KOPT-K1 (cell line): ENCODE measurements at regions not wholly inside any gene's neighbourhood (a gene's known extent, or its start where the extent isn't known, plus 50 kb on each side); places are given as distances from the start of the nearest gene placed in this dataset.

Experiments used
- H3K27ac ChIP-seq: fragments of 200-600 bp; sonication (generic); 2 replicates; pipeline ENCODE4 v1.5.1; 2016; ENCODE audit warnings: antibody characterized with exemption, mild to moderate bottlenecking, low read depth, low read length; ENCODE audit not compliant: poor library complexity, severe bottlenecking
- H3K36me3 ChIP-seq: fragments of 200-600 bp; sonication (generic); 2 replicates; pipeline ENCODE4 v1.5.1; 2017; ENCODE audit warnings: antibody characterized with exemption, mild to moderate bottlenecking, low read length, moderate library complexity; ENCODE audit not compliant: insufficient read depth
- H3K9me3 ChIP-seq: fragments of 200-600 bp; sonication (generic); 2 replicates; pipeline ENCODE4 v1.5.1; 2017; ENCODE audit warnings: antibody characterized with exemption, low read length, mild to moderate bottlenecking; ENCODE audit not compliant: insufficient read depth, poor library complexity, severe bottlenecking

- H3K9me3 ChIP-seq, result no peaks in the 10 kb centered on the region
Observed at GRCh38 chr6:2556761-2557160, 194.0 kb downstream of the MYLK4 start.

DNA sequence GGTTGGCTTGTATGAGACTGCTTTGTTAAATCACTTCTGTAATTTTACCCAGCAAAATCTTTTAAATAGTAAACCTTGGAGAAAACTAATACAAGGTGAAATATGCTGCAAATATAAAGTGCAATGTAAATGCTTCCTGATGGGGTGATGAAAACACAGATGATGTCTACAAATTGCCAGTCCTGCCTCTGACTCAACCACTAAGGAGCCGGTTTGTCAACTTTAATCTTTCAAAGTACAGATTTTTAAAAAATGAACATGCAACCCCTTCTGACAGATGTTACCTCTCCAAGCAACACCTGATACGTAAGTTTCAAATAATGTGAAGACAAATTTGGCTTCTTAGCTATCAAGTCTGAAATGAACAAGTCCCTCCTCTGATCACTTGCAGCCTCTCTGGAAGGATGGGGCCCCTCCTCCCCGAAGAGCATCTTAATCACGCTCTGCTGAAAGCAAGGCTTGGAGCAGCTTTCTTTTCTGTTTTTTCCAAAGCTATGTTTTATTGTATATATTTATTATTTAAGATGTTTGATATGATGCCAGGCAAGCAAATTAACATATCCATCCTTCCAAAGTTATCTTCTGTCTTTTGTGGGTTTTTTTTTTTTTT is 196.0 kb downstream of the MYLK4 start:
- H3K27ac ChIP-seq, result no peak overlapping the region
- no peaks in the 10 kb centered on the region for H3K36me3 ChIP-seq

More at GRCh38 chr6:2556761-2557160, 194.0 kb downstream of the MYLK4 start:
- Histone ChIP-seq H3K27ac (no peak overlapping the region), H3K36me3 (no peaks in the 10 kb centered on the region)

DNA sequence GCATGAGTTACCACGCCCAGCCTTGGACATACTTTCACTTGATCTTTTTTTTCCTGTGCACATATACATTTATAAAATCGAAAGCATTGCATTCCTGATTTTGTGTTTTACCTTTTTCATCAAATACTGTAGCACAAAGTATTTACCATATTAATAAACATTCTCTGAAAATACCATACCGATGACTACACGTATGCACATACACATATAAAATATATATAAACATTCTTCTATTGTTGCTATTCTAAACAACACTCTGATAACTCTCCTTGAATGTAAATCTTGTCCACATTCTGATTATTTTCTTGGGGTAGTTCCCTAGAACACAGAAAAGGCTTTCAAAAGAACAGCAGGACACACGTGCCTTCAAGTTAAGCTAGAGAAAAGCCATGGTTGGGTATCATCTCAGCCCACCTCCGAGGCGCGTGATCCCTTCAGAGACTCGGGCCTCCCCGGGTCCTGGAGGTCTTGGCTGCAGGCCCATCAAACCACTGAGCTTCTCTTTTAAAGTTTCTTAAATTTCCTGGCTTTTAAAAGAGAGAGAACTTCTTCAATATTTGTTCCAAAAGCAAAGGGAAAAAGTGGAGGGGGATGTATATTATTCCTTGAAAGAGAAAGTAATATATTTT is 198.1 kb downstream of the MYLK4 start:
- Histone ChIP-seq H3K27ac (no peak overlapping the region), H3K9me3 (peaks cover 14% of the 10 kb centered on the region), H3K36me3 (no peaks in the 10 kb centered on the region)

More for the DNA sequence above, 196.0 kb downstream of the MYLK4 start:
- H3K9me3 ChIP-seq, result no peaks in the 10 kb centered on the region

DNA sequence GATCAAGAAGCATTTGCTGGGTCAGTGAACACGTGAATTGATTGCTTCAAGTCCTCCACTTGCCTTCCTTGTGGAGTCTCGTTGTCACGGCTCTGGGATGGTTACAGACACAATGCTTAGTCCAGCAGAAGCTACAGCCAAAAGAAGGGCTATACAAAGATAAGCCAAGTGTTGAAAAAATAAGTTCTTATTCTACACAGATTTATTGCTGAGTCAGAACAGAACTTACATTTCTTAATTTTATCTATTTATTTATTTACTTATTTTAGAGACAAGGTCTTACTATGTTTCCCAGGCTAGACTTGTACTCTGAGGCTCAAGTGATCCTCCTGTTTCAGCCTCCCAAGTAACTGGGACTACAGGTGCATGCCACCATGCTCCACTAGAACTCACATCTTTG is 199.0 kb downstream of the MYLK4 start:
- peaks cover 23% of the 10 kb centered on the region for H3K9me3 ChIP-seq
- no peak overlapping the region for H3K27ac ChIP-seq
- H3K36me3 ChIP-seq, result no peaks in the 10 kb centered on the region

- Histone ChIP-seq H3K27ac (no peak overlapping the region), H3K9me3 (peaks cover 23% of the 10 kb centered on the region), H3K36me3 (no peaks in the 10 kb centered on the region)
Observed at GRCh38 chr6:2550247-2550646, 200.5 kb downstream of the MYLK4 start.

GRCh38 chr6:2549834-2550233 is 200.9 kb downstream of the MYLK4 start:
- no peaks in the 10 kb centered on the region for H3K36me3 ChIP-seq
- no peak overlapping the region for H3K27ac ChIP-seq
- peaks cover 23% of the 10 kb centered on the region for H3K9me3 ChIP-seq

- peaks cover 23% of the 10 kb centered on the region for H3K9me3 ChIP-seq
- H3K27ac ChIP-seq, result no peak overlapping the region
- H3K36me3 ChIP-seq, result no peaks in the 10 kb centered on the region
Observed at GRCh38 chr6:2547355-2547754, 203.4 kb downstream of the MYLK4 start.

DNA sequence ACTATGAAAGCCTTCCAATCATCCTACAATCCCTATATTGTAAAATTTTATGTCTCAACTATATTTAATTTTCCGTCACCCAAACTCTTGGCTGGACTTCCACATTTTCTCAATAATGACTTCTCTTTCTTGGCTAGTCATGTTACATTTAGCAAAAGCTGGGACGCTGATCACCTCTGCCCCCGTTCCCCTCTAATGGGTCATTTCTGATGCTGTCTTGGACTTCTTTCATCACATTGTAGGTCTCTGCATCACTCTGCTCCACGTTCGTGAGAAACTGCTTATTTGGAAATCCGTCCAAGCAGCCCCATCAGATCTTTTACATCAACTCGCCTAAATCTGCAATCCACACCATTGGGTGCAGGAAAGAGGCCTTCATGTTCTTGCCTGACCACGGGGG is 203.8 kb downstream of the MYLK4 start:
- Histone ChIP-seq H3K36me3 (no peaks in the 10 kb centered on the region), H3K9me3 (peaks cover 23% of the 10 kb centered on the region), H3K27ac (no peak overlapping the region)

- Histone ChIP-seq H3K27ac (no peak overlapping the region), H3K36me3 (no peaks in the 10 kb centered on the region), H3K9me3 (peaks cover 23% of the 10 kb centered on the region)
Observed at GRCh38 chr6:2545383-2546038, 205.2 kb downstream of the MYLK4 start.

- no peaks in the 10 kb centered on the region for H3K36me3 ChIP-seq
- peaks cover 16% of the 10 kb centered on the region for H3K9me3 ChIP-seq
- H3K27ac ChIP-seq, result peak overlapping the region; percentile 2
Observed at GRCh38 chr6:2543321-2543720, 207.4 kb downstream of the MYLK4 start.

GRCh38 chr6:2542858-2543218 is 207.9 kb downstream of the MYLK4 start:
- peaks cover 11% of the 10 kb centered on the region for H3K9me3 ChIP-seq
- H3K36me3 ChIP-seq, result no peaks in the 10 kb centered on the region
- peak overlapping the region; percentile 60 for H3K27ac ChIP-seq

- H3K27ac ChIP-seq, result peak overlapping the region; percentile 60
- peaks cover 6% of the 10 kb centered on the region for H3K9me3 ChIP-seq
- H3K36me3 ChIP-seq, result no peaks in the 10 kb centered on the region
Observed at GRCh38 chr6:2542101-2542857, 208.4 kb downstream of the MYLK4 start.

DNA sequence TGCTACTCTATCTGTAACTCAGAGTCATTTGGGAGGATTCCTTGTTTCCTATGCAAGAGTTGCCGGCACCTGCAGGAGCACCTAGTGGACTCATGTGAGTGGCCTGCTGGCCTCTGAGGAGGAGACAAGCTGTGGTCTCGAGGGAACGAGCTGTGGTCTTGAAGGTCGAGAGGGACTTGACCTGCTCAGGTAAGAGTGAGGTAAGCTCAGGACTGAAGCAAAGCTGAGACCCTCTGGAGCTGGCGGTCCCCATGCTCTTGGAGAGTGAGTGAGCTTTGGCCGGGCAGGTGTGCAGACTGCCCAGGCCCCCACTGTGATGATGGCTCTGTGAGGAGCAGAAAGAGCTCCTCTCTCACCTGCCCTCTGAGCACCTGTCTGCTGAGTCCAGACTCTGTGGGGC is 214.3 kb downstream of the MYLK4 start:
- Histone ChIP-seq H3K9me3 (peaks cover 13% of the 10 kb centered on the region), H3K27ac (no peak overlapping the region), H3K36me3 (no peaks in the 10 kb centered on the region)

- H3K27ac ChIP-seq, result no peak overlapping the region
Observed at GRCh38 chr6:2535506-2535905, 215.2 kb downstream of the MYLK4 start.

GRCh38 chr6:2534406-2535042 is 216.2 kb downstream of the MYLK4 start:
- Histone ChIP-seq H3K27ac (no peak overlapping the region), H3K36me3 (no peaks in the 10 kb centered on the region), H3K9me3 (peaks cover 23% of the 10 kb centered on the region)

More at GRCh38 chr6:2535506-2535905, 215.2 kb downstream of the MYLK4 start:
- Histone ChIP-seq H3K9me3 (peaks cover 20% of the 10 kb centered on the region), H3K36me3 (no peaks in the 10 kb centered on the region)
